ENCODE measurements at regions not wholly inside any gene's neighbourhood (a gene's known extent, or its start where the extent isn't known, plus 50 kb on each side); places are given as distances from the start of the nearest gene placed in this dataset.
A peak's percentile ranks its signal among the peaks of the same experiment; 100 is the strongest.
"Not testable (repeated sequence)": the region's sequence is repeated elsewhere in the genome, so short reads cannot be mapped to it uniquely, and the experiment has no call there.

DNA sequence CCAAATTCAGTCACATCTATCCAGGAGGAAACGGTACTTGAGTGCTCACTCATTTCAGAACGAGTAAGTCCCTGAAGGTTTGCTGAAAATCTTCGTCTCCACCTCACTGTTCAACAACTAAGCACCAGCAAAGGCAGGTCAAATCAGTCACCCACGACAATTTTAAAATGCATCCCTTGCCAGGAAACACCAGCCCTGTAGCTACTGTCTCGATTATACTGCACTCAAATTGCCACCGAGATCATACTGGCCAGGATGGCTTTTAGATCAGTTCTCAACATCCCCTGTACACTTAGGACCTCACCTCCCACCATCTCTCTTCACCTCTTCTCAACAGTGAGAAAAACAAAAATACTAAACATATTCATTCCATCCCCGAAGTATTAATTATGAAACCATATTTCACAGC, 298.6 kb downstream of the AGTPBP1 start:
- Histone ChIP-seq H3K27me3 (replicated peaks) (no peaks in the 10 kb centered on the region), H3K4me1 (replicated peaks) (no peaks in the 10 kb centered on the region), H3K27ac (no peak overlapping the region), H3K9me3 (replicated peaks) (no peaks in the 10 kb centered on the region), H3K36me3 (no peaks in the 10 kb centered on the region), H3K4me3 (no peak overlapping the region)
- DNase-seq (ENCODE audit: low read depth in 1 of 2, low spot score in 2 of 2) = no peak

DNA sequence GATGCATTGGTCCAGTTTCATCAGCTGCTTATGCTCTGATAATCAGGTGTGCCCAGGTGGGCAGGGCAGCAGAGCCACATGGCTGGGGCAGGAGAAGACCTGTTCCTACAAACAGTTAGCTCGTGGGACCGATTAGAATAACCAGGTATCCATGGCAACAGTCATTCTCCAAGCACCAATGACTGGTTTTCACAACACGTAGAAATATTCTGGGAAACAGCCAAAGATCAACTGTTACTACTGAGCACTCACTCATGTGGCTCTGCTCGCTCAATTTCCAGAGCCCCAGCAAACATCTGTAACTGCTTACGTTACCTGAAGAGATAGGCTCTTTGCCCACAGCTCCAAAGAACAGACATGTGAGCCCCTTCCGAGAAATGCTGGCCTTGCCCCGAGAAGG, 302.0 kb downstream of the AGTPBP1 start:
- no peaks in the 10 kb centered on the region for H3K36me3 ChIP-seq
- H3K9me3 ChIP-seq (replicated peaks) = no peaks in the 10 kb centered on the region
- no peaks in the 10 kb centered on the region for H3K4me1 ChIP-seq (replicated peaks)
- H3K27me3 ChIP-seq (replicated peaks) = no peaks in the 10 kb centered on the region
- H3K4me3 ChIP-seq = no peak overlapping the region
- no peak overlapping the region for H3K27ac ChIP-seq
- no peak for DNase-seq (ENCODE audit: low read depth in 1 of 2, low spot score in 2 of 2)

DNA sequence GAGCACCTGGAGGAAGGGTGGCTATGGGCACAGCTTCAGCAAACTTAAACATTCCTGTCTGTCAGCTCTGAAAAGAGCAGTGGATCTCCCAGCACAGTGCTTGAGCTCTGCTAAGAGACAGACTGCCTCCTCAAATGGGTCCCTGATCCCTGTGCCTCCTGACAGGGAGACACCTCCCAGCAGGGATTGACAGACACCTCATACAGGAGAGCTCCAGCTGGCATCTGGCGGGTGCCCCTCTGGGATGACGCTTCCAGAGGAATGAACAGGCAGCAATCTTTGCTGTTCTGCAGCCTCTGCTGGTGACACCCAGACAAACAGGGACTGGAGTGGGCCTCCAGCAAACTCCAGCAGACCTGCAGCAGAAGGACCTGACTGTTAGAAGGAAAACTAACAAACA, 307.8 kb downstream of the AGTPBP1 start:
- H3K4me3 ChIP-seq; H3K36me3 ChIP-seq; H3K9me3 ChIP-seq (replicated peaks); H3K27me3 ChIP-seq (replicated peaks); H3K27ac ChIP-seq; DNase-seq (ENCODE audit: low read depth in 1 of 2, low spot score in 2 of 2): not testable (repeated sequence)
- peaks cover 14% of the 10 kb centered on the region for H3K4me1 ChIP-seq (replicated peaks)

DNA sequence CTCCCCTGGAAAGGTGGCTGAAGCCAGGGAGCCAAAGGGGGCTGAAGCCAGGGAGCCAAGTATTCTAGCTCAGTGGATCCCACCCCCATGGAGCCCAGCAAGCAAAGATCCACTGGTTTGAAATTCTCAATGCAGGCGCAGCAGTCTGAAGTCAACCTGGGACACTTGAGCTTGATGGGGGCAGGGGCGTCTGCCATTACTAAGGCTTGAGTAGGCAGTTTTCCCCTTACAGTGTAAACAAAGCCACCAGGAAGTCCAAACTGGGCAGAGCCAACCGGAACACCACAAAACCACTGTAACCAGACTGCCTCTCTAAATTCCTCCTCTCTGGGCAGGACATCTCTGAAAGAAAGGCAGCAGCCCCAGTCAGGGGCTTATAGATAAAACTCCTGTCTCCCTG, 308.2 kb downstream of the AGTPBP1 start:
- not testable (repeated sequence) for H3K36me3 ChIP-seq; H3K4me3 ChIP-seq; H3K9me3 ChIP-seq (replicated peaks); H3K27me3 ChIP-seq (replicated peaks); DNase-seq (ENCODE audit: low read depth in 1 of 2, low spot score in 2 of 2); H3K27ac ChIP-seq
- peaks cover 14% of the 10 kb centered on the region for H3K4me1 ChIP-seq (replicated peaks)

DNA sequence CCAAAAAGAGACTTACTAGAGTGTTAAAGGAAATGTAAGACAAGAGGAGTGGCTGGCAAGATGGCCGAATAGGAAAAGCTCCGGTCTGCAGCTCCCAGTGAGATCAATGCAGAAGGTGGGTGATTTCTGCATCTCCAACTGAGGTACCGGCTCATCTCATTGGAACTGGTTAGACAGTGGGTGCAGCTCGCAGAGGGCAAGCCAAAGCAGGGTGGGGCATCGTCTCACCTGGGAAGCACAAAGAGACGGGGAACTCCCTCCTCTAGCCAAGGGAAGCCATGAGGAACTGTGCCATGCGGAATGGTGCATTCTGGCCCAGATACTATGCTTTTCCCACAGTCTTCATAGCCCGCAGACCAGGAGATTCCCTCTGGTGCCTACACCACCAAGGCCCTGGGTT, 308.7 kb downstream of the AGTPBP1 start:
- no peaks in the 10 kb centered on the region for H3K9me3 ChIP-seq (replicated peaks)
- no peak overlapping the region for H3K4me3 ChIP-seq
- no peak for DNase-seq (ENCODE audit: low read depth in 1 of 2, low spot score in 2 of 2)
- H3K4me1 ChIP-seq (replicated peaks) = peaks cover 14% of the 10 kb centered on the region
- H3K27ac ChIP-seq = no peak overlapping the region
- no peaks in the 10 kb centered on the region for H3K27me3 ChIP-seq (replicated peaks)
- H3K36me3 ChIP-seq = no peaks in the 10 kb centered on the region

DNA sequence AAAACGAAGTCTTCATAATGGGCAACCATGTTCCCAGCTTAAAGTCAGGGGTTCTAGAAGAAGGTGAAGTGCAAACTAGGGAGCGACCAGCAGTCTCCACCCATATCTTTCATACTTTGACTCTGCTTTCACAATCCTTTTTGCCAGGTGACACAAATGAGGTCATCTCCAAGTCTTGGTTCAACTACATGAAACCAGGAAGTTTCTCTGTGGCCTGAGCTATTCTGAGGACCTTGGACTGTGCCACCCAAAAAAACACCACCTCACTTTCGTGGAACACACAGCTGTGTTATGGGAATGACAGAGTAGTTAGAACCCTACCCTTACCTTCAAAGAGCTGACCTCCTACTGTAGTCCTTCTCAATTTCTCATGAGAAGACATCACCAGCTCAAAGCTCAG, 309.2 kb downstream of the AGTPBP1 start:
- H3K9me3 ChIP-seq (replicated peaks) = no peaks in the 10 kb centered on the region

DNA sequence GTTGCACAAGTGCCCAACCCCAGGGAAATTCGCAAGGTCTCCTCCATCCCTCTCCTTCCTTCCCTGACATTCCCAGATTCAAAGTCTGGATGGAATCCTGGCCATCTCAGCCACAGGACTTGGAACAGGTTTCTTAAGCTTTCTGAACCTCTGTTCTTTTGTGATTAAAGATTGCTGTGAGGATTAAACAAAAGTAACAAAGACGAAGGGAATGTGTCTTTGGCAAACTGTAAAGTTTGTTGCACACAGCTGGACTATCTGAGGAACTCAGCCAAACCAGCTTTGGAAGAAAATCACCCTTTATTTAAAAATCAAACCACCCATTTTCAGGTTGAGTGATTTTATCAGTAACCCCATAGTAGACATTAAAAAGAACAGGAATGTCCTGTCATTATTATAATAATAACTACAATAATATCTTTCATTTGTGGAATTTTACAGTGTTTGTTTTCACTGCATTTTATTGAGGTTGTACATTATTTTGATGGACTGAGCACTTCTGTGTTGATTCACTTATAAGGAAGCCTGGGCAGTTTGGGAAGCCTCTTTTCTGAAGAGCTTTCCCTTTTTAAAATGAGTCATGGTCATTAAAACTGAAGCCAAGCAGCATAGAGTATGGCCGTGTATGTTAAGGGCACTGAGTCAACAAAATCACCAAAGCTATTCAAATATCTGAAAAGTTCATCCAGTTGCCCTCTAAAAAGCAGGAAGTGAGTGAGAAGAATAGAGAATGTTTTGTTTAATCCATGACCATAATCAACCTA, 310.2 kb downstream of the AGTPBP1 start:
- Histone ChIP-seq H3K4me3 (no peak overlapping the region), H3K27ac (no peak overlapping the region), H3K9me3 (replicated peaks) (no peaks in the 10 kb centered on the region), H3K27me3 (replicated peaks) (no peaks in the 10 kb centered on the region), H3K4me1 (replicated peaks) (peaks cover 14% of the 10 kb centered on the region), H3K36me3 (no peaks in the 10 kb centered on the region)
- peak in 1 of 2 experiments; percentile 20 for DNase-seq (ENCODE audit: low read depth in 1 of 2, low spot score in 2 of 2)

More for the DNA sequence above, 309.2 kb downstream of the AGTPBP1 start:
- Histone ChIP-seq H3K36me3 (no peaks in the 10 kb centered on the region), H3K4me3 (no peak overlapping the region), H3K27me3 (replicated peaks) (no peaks in the 10 kb centered on the region), H3K27ac (no peak overlapping the region), H3K4me1 (replicated peaks) (peaks cover 14% of the 10 kb centered on the region)
- no peak for DNase-seq (ENCODE audit: low read depth in 1 of 2, low spot score in 2 of 2)

DNA sequence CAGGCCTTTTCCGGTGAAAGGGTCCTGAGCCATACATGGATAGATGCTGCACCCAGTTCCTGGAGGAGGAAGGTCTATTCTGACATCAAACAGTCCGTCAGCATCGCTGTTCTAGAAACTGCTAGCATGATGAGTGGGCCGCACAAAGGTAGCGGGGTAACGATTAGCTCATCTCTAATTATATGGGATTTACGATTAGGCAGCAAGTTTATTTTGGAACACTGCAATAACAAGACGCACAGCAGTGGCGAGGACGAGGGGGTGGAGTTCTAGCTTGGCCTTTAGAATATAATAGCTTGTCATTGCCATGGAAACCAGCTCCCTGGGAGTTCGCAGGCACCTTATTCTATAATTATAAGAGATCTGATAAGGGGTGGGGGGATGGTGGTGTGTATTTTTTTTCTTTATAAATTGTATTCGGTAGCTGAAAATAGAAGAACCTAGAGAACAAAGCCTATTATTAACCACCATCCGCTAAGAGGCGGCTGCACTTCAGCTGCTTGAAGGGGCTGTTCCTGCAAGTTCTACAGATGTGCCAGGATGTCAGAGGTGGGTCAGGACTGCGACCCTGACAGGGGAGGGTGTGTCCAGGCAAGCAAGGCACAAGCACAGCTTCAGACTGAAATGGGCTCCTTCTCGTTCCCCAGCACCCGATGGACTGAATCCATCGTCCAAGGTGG, 311.0 kb downstream of the AGTPBP1 start:
- no peak for DNase-seq (ENCODE audit: low read depth in 1 of 2, low spot score in 2 of 2)
- Histone ChIP-seq H3K9me3 (replicated peaks) (no peaks in the 10 kb centered on the region), H3K27ac (no peak overlapping the region), H3K4me1 (replicated peaks) (peaks cover 14% of the 10 kb centered on the region), H3K27me3 (replicated peaks) (no peaks in the 10 kb centered on the region), H3K36me3 (no peaks in the 10 kb centered on the region), H3K4me3 (no peak overlapping the region)

DNA sequence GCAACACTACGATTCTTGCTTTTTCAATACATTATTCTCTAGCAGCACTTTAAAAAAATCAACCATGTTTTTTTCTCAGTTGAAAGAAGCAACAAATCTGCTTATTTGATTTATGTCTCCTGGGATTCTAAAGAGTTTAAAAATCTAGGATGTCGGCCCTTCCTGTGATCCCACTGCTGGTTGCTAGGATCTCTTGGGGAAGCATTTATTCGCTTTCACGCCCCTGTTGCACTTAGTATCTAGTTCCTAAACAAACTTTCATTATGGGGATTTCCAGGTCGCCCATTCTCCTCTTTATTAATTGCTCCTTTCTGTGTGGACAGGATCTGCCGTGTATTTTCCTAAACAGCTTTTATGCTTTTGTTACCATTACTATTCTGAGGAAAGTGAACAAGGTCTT, 313.5 kb downstream of the AGTPBP1 start:
- no peak overlapping the region for H3K27ac ChIP-seq
- DNase-seq (ENCODE audit: low read depth in 1 of 2, low spot score in 2 of 2) = no peak
- H3K4me1 ChIP-seq (replicated peaks) = peaks cover 14% of the 10 kb centered on the region
- H3K36me3 ChIP-seq = no peaks in the 10 kb centered on the region
- no peaks in the 10 kb centered on the region for H3K9me3 ChIP-seq (replicated peaks)
- H3K4me3 ChIP-seq = no peak overlapping the region
- no peaks in the 10 kb centered on the region for H3K27me3 ChIP-seq (replicated peaks)

DNA sequence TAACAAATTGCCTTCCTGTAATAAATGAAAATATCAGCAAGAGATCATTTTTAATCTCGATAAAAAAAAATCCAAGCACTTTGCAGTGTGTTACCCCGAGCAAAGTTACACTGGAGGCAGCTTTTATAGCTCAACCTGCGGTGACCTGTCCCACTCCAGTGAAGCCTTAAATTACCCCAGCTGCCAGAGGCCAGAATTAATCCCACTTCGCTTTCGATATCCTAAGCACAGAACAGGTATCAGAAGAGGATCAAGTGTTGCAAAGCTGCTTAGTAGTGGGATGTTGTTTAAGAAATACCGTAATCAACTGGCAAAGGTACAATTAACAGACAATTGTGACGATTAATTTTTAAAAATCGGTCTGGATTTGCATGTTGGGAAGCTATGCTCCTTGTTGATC, 314.0 kb downstream of the AGTPBP1 start:
- DNase-seq (ENCODE audit: low read depth in 1 of 2, low spot score in 2 of 2) = no peak
- Histone ChIP-seq H3K9me3 (replicated peaks) (no peaks in the 10 kb centered on the region), H3K27ac (no peak overlapping the region), H3K4me3 (no peak overlapping the region), H3K27me3 (replicated peaks) (no peaks in the 10 kb centered on the region), H3K36me3 (no peaks in the 10 kb centered on the region), H3K4me1 (replicated peaks) (peaks cover 14% of the 10 kb centered on the region)

DNA sequence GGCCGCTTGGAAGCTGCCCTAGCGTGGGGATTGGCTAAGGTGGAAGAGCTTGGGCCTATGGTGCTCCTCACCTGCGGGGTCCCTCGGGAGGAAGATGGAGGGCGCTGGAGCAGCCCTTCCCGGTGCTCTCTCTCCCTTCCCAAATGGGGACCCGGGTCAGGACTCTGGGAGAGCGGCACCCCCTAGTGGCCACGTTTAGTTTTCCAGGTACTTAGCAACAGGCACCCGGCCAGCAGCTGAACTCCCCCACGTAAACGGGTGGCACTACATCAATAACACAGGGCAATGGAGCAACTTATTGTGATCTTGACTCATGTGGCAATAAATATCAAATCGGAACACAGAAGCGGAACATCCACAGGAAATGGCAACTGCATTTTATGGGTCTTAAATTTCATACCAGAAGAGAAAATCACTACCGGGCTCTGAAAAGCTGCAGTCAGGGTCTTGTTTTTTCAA, 316.6 kb downstream of the AGTPBP1 start:
- no peaks in the 10 kb centered on the region for H3K4me1 ChIP-seq (replicated peaks)
- H3K27ac ChIP-seq = no peak overlapping the region
- DNase-seq (ENCODE audit: low read depth in 1 of 2, low spot score in 2 of 2) = peak; percentile 14 to 48
- no peak overlapping the region for H3K4me3 ChIP-seq
- no peaks in the 10 kb centered on the region for H3K9me3 ChIP-seq (replicated peaks)
- H3K27me3 ChIP-seq (replicated peaks) = no peaks in the 10 kb centered on the region
- no peaks in the 10 kb centered on the region for H3K36me3 ChIP-seq

DNA sequence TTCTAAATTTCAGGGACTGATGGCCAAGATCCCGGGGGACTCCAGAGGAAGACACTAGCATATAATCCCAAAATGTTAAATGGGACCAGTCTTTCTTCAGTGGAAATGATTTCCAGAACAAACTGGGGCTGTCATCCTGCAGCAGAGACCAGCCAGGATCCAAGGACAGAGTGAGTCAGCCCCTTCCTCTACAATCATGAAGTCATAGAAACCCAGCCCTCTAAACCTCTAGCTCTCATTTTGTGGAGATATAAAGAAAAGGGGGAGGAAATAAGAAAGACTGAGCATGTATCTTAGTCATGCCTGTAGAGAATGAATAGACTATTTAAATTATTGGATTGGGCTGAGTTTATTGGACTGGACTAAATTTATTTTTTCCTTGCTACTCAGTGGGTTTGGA, 318.3 kb downstream of the AGTPBP1 start:
- H3K36me3 ChIP-seq = no peaks in the 10 kb centered on the region
- H3K27me3 ChIP-seq (replicated peaks) = no peaks in the 10 kb centered on the region
- H3K4me3 ChIP-seq = no peak overlapping the region
- no peaks in the 10 kb centered on the region for H3K4me1 ChIP-seq (replicated peaks)
- no peak overlapping the region for H3K27ac ChIP-seq
- no peak for DNase-seq (ENCODE audit: low read depth in 1 of 2, low spot score in 2 of 2)
- no peaks in the 10 kb centered on the region for H3K9me3 ChIP-seq (replicated peaks)

DNA sequence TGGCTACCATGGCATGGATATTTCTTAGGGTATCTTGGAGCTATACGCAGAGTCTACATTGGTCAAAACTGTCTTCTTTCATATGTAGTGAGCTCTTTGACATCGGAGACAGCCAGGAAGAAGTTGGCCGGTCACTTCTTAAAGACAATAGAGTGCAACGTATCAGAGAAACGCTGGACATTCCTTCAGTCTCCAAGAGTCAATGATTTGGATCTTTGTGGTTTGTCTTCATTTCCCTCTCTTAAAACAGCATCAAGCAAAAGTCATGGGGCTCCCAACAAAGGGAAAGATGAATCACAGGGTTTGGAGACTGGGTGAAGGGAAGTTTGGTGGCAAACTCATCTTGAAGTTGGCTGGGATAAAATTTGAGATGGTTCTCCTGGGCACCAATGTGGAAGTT, 320.1 kb downstream of the AGTPBP1 start:
- Histone ChIP-seq H3K27ac (0 out of 2 replicates have a peak overlapping the region, but pooled peaks have one; percentile 9), H3K4me3 (no peak overlapping the region), H3K4me1 (replicated peaks) (no peaks in the 10 kb centered on the region), H3K27me3 (replicated peaks) (no peaks in the 10 kb centered on the region), H3K36me3 (no peaks in the 10 kb centered on the region), H3K9me3 (replicated peaks) (no peaks in the 10 kb centered on the region)
- DNase-seq (ENCODE audit: low read depth in 1 of 2, low spot score in 2 of 2) = peak in 1 of 2 experiments; percentile 7

DNA sequence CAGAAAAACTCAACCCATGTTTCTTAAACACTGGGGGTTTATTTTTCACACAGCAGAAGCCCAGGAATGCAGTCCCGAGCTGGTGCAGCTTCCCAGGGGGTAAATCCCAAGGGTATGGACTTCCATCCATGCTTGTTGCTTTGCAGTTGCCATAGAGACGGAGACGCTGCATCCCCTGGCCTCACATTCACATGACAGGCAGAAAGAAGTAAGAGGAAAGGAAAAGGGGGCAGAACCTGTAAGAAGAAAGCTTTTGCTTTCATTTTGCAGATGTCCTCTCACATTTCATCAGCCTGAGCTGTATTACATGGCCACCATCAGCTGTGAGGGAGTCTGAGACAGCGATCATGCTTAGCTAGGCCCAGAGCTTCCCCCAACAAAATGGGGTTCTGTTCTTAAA, 321.0 kb downstream of the AGTPBP1 start:
- no peak for DNase-seq (ENCODE audit: low read depth in 1 of 2, low spot score in 2 of 2)
- H3K27me3 ChIP-seq (replicated peaks) = no peaks in the 10 kb centered on the region
- no peaks in the 10 kb centered on the region for H3K36me3 ChIP-seq
- H3K4me3 ChIP-seq = no peak overlapping the region
- H3K27ac ChIP-seq = no peak overlapping the region
- H3K4me1 ChIP-seq (replicated peaks) = no peaks in the 10 kb centered on the region
- no peaks in the 10 kb centered on the region for H3K9me3 ChIP-seq (replicated peaks)

Measured in SJSA1 (cell line).